HL-60 (cell line): ENCODE measurements at regions not wholly inside any gene's neighbourhood (a gene's known extent, or its start where the extent isn't known, plus 50 kb on each side); places are given as distances from the start of the nearest gene placed in this dataset.

ENCODE experiments used
- DNase-seq, 2 experiments: peaks; one replicate each; pipeline ENCODE4 v3.0.0-alpha.2; 2010 to 2020; ENCODE audit warnings: low read depth in 1 of 2, low spot score in 1 of 2
- H3K27ac ChIP-seq: fragments of 250-450 bp; sonication (Bioruptor Pico); replicated peaks from 2 replicates; pipeline ENCODE4 v1.5.1; 2020; ENCODE audit warnings: mild to moderate bottlenecking, moderate library complexity
- H3K27me3 ChIP-seq: fragments of 250-450 bp; sonication (Bioruptor Pico); 2 replicates; pipeline ENCODE4 v1.5.1; 2021; ENCODE audit warnings: mild to moderate bottlenecking, moderate library complexity; ENCODE audit not compliant: insufficient read depth, poor library complexity, severe bottlenecking
- H3K4me3 ChIP-seq: replicated peaks from 2 replicates; pipeline ENCODE4 v1.5.1; 2011; ENCODE audit warnings: mild to moderate bottlenecking, control low read depth, low read length; ENCODE audit not compliant: insufficient read depth
- CTCF ChIP-seq: IDR thresholded peaks from one replicate; pipeline ENCODE4 v1.5.1; 2011; ENCODE audit warnings: low read length, control low read depth, inconsistent platforms; ENCODE audit not compliant: insufficient read depth
- GABPA ChIP-seq: IDR thresholded peaks from 2 replicates; pipeline ENCODE4 v1.6.1; 2012; ENCODE audit warnings: low read depth
- POLR2AphosphoS5 ChIP-seq: IDR thresholded peaks from 2 replicates; pipeline ENCODE4 v1.6.1; 2012; ENCODE audit warnings: low read depth
- REST ChIP-seq: IDR thresholded peaks from 2 replicates; pipeline ENCODE4 v1.6.1; 2012; ENCODE audit warnings: low read depth; ENCODE audit not compliant: insufficient replicate concordance
- SPI1 ChIP-seq: IDR thresholded peaks from 2 replicates; pipeline ENCODE4 v1.6.1; 2012; ENCODE audit warnings: low read depth, mild to moderate bottlenecking, borderline replicate concordance

- TF ChIP-seq SPI1 (no peak), REST (no peak), GABPA (no peak), POLR2AphosphoS5 (no peak), CTCF (no peak)
Measured at GRCh38 chr10:117444497-117445040, 69.3 kb upstream of the PDZD8 start.

GRCh38 chr10:117443686-117444041 lies 68.4 kb upstream of the PDZD8 start:
- no peaks in the 10 kb centered on the region for H3K27me3 ChIP-seq
- TF ChIP-seq GABPA: no peak
- no peak for TF ChIP-seq CTCF
- no peak for TF ChIP-seq REST
- TF ChIP-seq POLR2AphosphoS5: no peak
- TF ChIP-seq SPI1: no peak
- H3K27ac ChIP-seq: no peak overlapping the region
- no peak for DNase-seq
- H3K4me3 ChIP-seq: no peak overlapping the region

More at GRCh38 chr10:117444497-117445040, 69.3 kb upstream of the PDZD8 start:
- H3K27me3 ChIP-seq: no peaks in the 10 kb centered on the region
- H3K27ac ChIP-seq: no peak overlapping the region
- H3K4me3 ChIP-seq: no peak overlapping the region
- no peak for DNase-seq

- Histone ChIP-seq H3K27ac (no peak overlapping the region), H3K4me3 (no peak overlapping the region), H3K27me3 (no peaks in the 10 kb centered on the region)
- DNase-seq: peak; percentile 71 to 80
- peak; percentile 44; the same call in 1 of the 2 replicates for TF ChIP-seq SPI1
- TF ChIP-seq POLR2AphosphoS5: no peak
- peak; percentile 66 for TF ChIP-seq CTCF
Measured at GRCh38 chr10:117442944-117443685, 67.9 kb upstream of the PDZD8 start.

- Histone ChIP-seq H3K4me3 (no peak overlapping the region), H3K27ac (no peak overlapping the region), H3K27me3 (no peaks in the 10 kb centered on the region)
- no peak for DNase-seq
- TF ChIP-seq POLR2AphosphoS5: no peak
- no peak for TF ChIP-seq SPI1
- TF ChIP-seq GABPA: no peak
Measured at GRCh38 chr10:117442521-117442920, 67.3 kb upstream of the PDZD8 start.
